ENCODE measurements at regions not wholly inside any gene's neighbourhood (a gene's known extent, or its start where the extent isn't known, plus 50 kb on each side); places are given as distances from the start of the nearest gene placed in this dataset.

DNA sequence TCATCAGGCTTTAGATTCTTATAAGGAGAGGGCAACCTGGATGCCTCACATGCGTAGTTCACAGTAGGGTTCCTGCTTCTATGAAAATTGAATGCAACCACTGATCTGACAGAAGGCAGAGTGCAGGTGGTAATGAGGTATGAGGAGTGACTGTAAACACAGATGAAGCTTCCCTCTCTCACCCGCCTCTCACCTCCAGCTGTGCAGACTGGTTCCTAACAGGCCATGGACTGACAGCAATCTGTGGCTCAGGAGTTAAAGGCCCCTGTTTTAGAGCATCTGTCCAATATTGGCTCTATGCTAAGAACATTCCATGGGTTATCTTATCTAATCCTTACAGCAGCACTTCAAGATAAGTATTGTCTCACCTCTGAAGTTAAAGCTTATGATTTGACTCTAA, 213.5 kb upstream of the NRP1 start:
- no peak for DNase-seq (ENCODE audit: low spot score)

DNA sequence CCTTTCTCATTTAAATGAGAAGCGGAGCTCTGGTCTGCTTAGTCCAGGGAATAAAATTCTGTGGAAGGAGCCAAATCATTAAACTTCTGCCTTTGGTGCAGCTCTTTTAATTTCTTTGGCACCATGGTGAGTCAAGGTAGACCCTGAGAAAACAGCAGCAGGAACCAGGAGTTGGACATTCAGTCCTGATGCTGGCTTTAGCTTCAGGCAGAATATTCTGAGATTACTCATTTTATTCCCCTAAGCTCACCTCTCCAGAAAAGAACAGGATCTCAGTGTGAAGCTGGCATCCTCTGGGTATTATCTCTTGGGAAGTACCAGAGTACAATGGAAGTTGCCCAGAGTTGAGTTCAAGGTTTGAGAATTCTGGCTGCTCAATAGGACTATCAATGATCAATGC, 211.6 kb upstream of the NRP1 start:
- no peak for DNase-seq (ENCODE audit: low spot score)

GRCh38 chr10:33542752-33543505, 208.5 kb upstream of the NRP1 start:
- DNase-seq (ENCODE audit: low spot score) = peak; percentile 60

GRCh38 chr10:33539116-33539515, 204.6 kb upstream of the NRP1 start:
- DNase-seq (ENCODE audit: low spot score) = no peak

- DNase-seq (ENCODE audit: low spot score) = no peak
Observed at GRCh38 chr10:33537066-33537465, 202.6 kb upstream of the NRP1 start.

- no peak for DNase-seq (ENCODE audit: low spot score)
Observed at GRCh38 chr10:33536508-33536907, 202.0 kb upstream of the NRP1 start.

DNA sequence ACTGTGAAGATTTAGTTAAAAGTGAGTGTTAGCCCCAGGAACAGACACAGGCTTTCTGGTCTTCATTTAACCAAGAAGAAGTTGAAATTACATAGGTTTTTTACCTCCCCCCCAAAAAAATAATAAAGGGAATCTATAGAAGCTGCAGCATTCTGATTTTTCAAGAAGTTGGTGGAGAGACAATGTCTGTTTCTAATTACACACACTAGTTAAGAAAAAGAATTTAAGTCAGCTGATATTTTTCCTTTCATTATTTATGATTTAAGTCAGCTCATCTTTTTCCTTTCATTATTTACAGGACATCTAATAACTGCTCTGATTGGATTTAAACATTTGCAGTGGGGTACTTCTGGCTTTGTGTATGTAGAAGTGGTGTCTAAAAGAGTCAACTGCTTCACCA, 201.4 kb upstream of the NRP1 start:
- no peak for DNase-seq (ENCODE audit: low spot score)

DNA sequence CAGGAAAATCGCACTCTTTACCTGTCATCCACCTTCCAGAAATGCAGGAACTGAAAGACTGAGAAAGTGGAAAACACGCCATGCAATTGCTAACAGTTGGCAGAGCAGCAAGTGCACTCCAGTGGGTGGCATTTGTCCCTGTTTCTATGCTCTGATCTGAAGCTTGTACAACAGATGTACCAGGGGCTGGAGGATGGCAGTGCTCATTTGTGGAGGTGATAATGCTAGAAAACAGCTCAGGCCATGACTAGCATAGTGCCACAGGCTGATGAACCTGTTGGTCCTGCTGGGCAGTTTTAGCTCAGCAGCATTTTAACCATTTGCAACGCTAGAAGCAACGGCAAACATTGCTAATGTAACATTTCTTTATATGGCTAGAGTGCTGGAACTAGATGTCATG, 199.9 kb upstream of the NRP1 start:
- DNase-seq (ENCODE audit: low spot score) = no peak

DNA sequence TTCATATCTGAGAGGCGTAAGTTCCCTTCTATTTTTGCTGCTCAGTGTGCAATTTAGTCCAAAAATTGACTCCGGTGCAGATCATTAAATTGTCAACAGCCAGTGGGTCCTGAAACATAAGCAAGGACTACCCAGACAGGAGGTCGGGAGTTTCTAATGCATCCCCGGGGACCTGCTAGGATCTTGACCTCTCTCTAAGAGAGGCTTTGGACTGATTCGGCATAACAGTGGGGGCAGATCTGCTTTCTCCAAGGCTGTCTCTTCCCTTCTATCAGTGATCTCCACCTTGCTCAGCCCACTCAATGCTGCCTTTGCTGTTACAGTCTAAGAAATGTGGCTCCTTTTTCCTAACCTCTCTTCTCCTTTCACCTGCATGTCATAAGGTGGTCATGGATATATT, 199.1 kb upstream of the NRP1 start:
- no peak for DNase-seq (ENCODE audit: low spot score)

DNA sequence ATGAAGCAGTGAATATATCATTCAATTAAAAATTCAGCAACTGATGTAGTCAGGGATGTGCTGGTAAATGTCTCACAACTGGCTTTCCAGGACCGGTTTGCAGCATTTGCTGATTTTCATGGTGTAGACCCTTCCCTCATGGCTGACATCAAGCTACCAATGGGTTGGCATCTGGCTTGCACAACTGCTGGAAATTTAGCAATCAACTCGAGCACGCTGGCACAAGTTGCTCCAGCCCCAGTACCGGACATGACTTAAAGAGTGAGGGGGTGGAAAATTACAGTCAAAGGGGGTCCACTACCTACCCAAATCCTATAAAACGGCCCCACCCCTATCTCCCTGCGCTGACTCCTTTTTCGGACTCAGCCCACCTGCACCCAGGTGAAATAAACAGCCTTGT, 198.4 kb upstream of the NRP1 start:
- DNase-seq (ENCODE audit: low spot score) = no peak

GRCh38 chr10:33529234-33529633, 194.8 kb upstream of the NRP1 start:
- DNase-seq (ENCODE audit: low spot score) = no peak

DNA sequence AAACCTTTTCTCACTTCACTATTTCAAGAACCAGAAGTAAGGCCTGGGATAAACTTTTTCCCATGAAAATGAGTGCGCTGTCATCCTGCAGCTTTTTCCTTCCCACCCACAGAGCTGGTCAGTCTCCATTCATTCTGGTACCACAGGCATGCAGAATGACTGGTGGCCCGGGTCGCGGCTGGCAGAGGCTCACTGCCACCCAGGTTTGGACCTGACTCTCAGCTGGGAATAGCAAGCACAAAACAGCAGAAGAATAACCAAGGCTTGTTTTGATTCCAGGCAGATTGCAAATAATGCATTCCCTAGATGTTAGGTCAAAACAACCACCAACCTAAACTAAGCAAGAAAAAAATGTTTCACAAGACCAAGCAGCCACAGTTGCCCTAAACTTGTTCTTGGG, 190.5 kb upstream of the NRP1 start:
- DNase-seq (ENCODE audit: low spot score) = no peak

DNA sequence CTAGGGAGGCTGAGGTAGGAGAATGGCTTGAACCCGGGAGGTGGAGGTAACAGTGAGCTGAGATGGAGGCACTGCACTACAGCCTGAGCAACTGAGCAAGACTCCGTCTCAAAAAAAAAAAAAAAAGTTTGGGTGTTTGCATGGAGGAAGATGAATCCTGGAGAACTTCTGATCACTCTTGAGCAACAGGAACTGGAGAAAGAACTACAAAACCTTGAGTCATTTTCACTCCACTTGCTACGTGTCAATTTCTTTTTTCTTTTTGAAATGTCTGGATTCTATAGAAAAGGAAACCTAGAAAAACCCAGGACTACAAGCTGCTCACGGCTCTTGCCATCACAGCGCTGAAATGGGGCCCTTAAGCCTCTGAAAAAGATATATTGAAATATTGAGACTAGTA, 189.6 kb upstream of the NRP1 start:
- DNase-seq (ENCODE audit: low spot score) = no peak

GRCh38 chr10:33523236-33523792, 188.8 kb upstream of the NRP1 start:
- DNase-seq (ENCODE audit: low spot score) = no peak

GRCh38 chr10:33521904-33522303, 187.4 kb upstream of the NRP1 start:
- DNase-seq (ENCODE audit: low spot score) = no peak

DNA sequence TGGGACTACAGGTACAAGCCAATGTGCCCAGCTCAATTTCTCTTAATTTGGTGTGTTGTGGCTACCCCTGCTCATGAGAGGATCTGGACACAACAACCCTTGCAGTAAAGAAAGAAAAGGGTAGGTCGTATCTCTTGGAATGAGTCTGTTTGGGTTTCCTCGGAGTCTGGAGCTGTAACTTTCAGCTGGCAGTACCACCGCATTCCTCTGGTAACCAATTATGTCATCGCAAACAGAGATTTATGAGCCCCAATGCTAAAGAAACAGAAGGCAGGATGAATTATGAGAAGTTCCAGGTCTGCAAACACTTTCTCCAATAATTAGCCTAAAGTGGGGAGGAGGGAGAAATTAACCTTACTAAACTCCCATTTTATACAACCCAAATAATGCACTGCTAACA, 186.6 kb upstream of the NRP1 start:
- peak; percentile 36 for DNase-seq (ENCODE audit: low spot score)

DNA sequence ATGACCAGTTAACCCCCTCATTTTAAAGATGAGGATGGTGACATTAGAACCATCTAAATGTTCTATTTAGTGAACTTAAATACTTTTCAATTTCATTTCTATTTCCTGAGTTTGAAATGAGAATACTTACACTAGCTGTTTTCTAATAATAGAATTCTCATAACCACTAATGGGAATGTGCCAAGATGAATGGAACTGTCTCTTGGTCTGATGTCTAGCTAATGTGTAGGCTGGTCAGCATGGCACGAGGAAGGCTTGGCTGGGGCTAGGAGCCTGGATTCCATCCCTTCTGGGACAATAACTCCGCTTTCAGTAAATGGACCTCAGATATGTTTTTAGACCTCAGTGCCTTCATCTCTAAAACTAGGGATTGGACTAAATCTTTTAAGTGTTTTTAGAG, 185.8 kb upstream of the NRP1 start:
- no peak for DNase-seq (ENCODE audit: low spot score)

GRCh38 chr10:33519130-33519860, 184.8 kb upstream of the NRP1 start:
- DNase-seq (ENCODE audit: low spot score) = no peak

DNA sequence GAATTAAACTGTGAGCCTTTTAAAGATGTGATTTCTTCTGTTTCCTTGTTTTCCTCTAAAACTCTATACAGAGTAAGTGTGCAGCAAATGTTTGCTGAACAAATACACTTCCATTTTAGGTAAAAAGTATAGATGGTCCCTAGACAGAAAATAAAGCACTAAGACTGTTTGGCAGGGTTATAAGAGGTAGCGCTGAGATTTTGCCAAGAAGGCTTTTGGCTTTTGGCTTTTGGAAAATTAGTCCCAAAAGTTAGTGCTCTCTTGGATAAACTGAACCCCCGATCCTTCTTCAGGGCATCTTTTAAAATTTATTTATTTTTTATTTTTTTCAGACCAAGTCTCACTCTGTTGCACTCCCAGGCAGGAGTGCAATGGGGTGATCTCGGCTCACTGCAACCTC, 175.7 kb upstream of the NRP1 start:
- no peak for DNase-seq (ENCODE audit: low spot score)

DNA sequence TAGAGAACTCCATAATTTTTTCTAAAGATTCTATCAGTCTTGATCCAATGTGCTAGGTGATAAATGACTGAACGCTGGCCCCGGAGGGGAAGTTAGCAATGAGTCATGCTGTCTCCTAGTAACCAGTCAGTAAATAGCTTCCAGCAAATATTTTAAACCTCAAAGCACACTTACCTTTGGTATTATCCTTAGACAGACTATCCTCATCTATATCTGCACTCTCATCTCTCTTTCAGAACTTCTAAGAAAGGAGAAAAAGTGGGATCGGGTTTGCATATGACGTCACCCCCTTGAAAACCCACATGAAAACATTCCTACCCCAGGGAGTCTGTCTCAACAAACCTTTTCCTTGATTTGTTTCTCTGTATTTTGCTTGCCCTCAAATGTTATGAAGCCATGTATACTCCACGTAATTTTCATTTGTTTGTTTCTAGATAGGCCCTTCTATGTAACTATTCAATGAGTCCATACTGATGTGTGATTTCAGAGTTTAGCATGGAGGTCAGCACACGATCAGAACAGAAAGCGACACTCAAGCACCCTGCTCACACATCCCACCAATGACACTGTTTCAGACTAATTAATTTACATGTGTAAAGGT, 174.9 kb upstream of the NRP1 start:
- peak; percentile 93 for DNase-seq (ENCODE audit: low spot score)

GRCh38 chr10:33507662-33508425, 173.4 kb upstream of the NRP1 start:
- DNase-seq (ENCODE audit: low spot score) = no peak

Data from A172 (cell line).